B cell (primary cell): ENCODE measurements at regions not wholly inside any gene's neighbourhood (a gene's known extent, or its start where the extent isn't known, plus 50 kb on each side); places are given as distances from the start of the nearest gene placed in this dataset.

ENCODE experiments used
- ATAC-seq: fragments of 200-7000 bp; cut with Tn5 transposase; one replicate; pipeline ENCODE4 v1.10.0; 2021; ENCODE audit warnings: low read depth, mild to moderate bottlenecking, moderate number of reproducible peaks, moderate library complexity
- CTCF ChIA-PET: fragments of 350-600 bp; sonication (Branson Sonifier 250); formaldehyde crosslinking; loops from one replicate; lab custom pipeline; 2021; ENCODE audit warnings: antibody characterized with exemption, inconsistent platforms; lab: Charles Lee
- POLR2A ChIA-PET: fragments of 350-600 bp; sonication (Branson Sonifier 250); formaldehyde crosslinking; loops from one replicate; lab custom pipeline; 2021; ENCODE audit warnings: antibody characterized with exemption; lab: Charles Lee
- DNase-seq: peaks from one replicate; pipeline ENCODE4 v3.0.0; 2013
- H2AFZ ChIP-seq: 2 replicates; pipeline ENCODE4 v1.6.1; 2012; ENCODE audit warnings: mild to moderate bottlenecking, low read depth, low read length; ENCODE audit not compliant: insufficient read depth, poor library complexity, severe bottlenecking
- H3K27ac ChIP-seq, 2 donors: 1 replicate in 1 of 2; 2 replicates in 1 of 2; pipeline ENCODE4 v1.5.1; 2012 to 2013; ENCODE audit warnings: low read length in 2 of 2, mild to moderate bottlenecking in 2 of 2, moderate library complexity in 1 of 2
- H3K27me3 ChIP-seq, 4 experiments: fragments of 200-600 bp in 1 of 4; sonication (generic) in 1 of 4; replicated peaks in 1 of 4; 1 replicate in 2 of 4; 2 replicates in 2 of 4; pipeline versions ENCODE4 v1.6.1 to v1.7.0; 2013 to 2016; ENCODE audit warnings: low read length in 3 of 4, mild to moderate bottlenecking in 2 of 4, mixed read lengths in 1 of 4, moderate library complexity in 1 of 4; ENCODE audit not compliant: insufficient read depth in 4 of 4, control insufficient read depth in 3 of 4; ENCODE audit errors: control extremely low read depth in 1 of 4
- H3K36me3 ChIP-seq, 2 experiments: replicated peaks in 1 of 2; 1 replicate in 1 of 2; 2 replicates in 1 of 2; pipeline versions ENCODE4 v1.6.1 to v1.7.1; 2013; ENCODE audit warnings: low read length in 1 of 2; ENCODE audit not compliant: insufficient read depth in 2 of 2, control insufficient read depth in 1 of 2; ENCODE audit errors: control extremely low read depth in 1 of 2, extremely low read depth in 1 of 2
- H3K4me1 ChIP-seq, 2 donors: fragments of 200-600 bp in 1 of 2; sonication (generic) in 1 of 2; 1 replicate in 1 of 2; 2 replicates in 1 of 2; pipeline versions ENCODE4 v1.5.1 to v1.6.1; 2013 to 2017; ENCODE audit warnings: low read length in 2 of 2; ENCODE audit not compliant: control insufficient read depth in 2 of 2, insufficient read depth in 2 of 2
- H3K4me2 ChIP-seq: replicated peaks from 2 replicates; pipeline ENCODE3; 2012; ENCODE audit warnings: mild to moderate bottlenecking, low read depth, low read length; ENCODE audit not compliant: poor library complexity, severe bottlenecking
- H3K4me3 ChIP-seq, 5 experiments: fragments of 200-600 bp in 1 of 5; sonication (generic) in 1 of 5; 1 replicate in 3 of 5; 2 replicates in 2 of 5; pipeline versions ENCODE4 v1.5.1 to v1.7.0; 2011 to 2016; ENCODE audit warnings: low read length in 4 of 5, mild to moderate bottlenecking in 4 of 5, low read depth in 2 of 5, control low read depth in 1 of 5, moderate library complexity in 1 of 5; ENCODE audit not compliant: insufficient read depth in 1 of 5; ENCODE audit errors: control extremely low read depth in 1 of 5, extremely low read depth in 1 of 5
- H3K79me2 ChIP-seq: fragments of 200-600 bp; sonication (generic); one replicate; pipeline ENCODE4 v1.6.0; 2016; ENCODE audit warnings: low read length; ENCODE audit not compliant: control insufficient read depth, insufficient read depth
- H3K9ac ChIP-seq: fragments of 200-600 bp; sonication (generic); 2 replicates; pipeline ENCODE4 v1.6.1; 2017; ENCODE audit warnings: mild to moderate bottlenecking, low read length, moderate library complexity
- H3K9me3 ChIP-seq, 3 donors: one replicate each; pipeline versions ENCODE4 v1.6.1 to v1.7.1; 2013; ENCODE audit warnings: low read length in 2 of 3; ENCODE audit not compliant: control insufficient read depth in 2 of 3, insufficient read depth in 1 of 3; ENCODE audit errors: control extremely low read depth in 1 of 3
- H4K20me1 ChIP-seq: 2 replicates; pipeline ENCODE4 v1.6.0; 2012; ENCODE audit warnings: mild to moderate bottlenecking, low read length; ENCODE audit not compliant: insufficient read depth, control insufficient read depth, poor library complexity, severe bottlenecking
- H3K27ac Mint-ChIP-seq: one replicate; pipeline ENCODE4 v1.8.0; 2021; ENCODE audit warnings: mixed read lengths
- H3K27me3 Mint-ChIP-seq: one replicate; pipeline ENCODE4 v1.8.0; 2021; ENCODE audit warnings: mixed read lengths
- H3K4me1 Mint-ChIP-seq: one replicate; pipeline ENCODE4 v1.8.0; 2021; ENCODE audit warnings: mixed read lengths
- H3K4me3 Mint-ChIP-seq: one replicate; pipeline ENCODE4 v1.8.0; 2021; ENCODE audit warnings: mixed read lengths
- H3K9me3 Mint-ChIP-seq: one replicate; pipeline ENCODE4 v1.8.0; 2022; ENCODE audit warnings: mixed read lengths; ENCODE audit not compliant: insufficient read depth
- CTCF ChIP-seq: fragments of 200-600 bp; IDR thresholded peaks from one replicate; pipeline ENCODE4 v1.8.0; 2022; ENCODE audit warnings: antibody characterized with exemption, mild to moderate bottlenecking
- EZH2 ChIP-seq: IDR thresholded peaks from 2 replicates; pipeline ENCODE4 v1.6.1; 2012; ENCODE audit warnings: borderline replicate concordance, low read depth, mild to moderate bottlenecking, moderate library complexity, low read length; ENCODE audit not compliant: insufficient read depth, poor library complexity, severe bottlenecking
- WGBS: methylation state at CpG from one replicate; pipeline ENCODE4 v1.1.5; 2013; ENCODE audit warnings: missing lambda C conversion rate; ENCODE audit not compliant: insufficient coverage; 5-methylcytosine and 5-hydroxymethylcytosine counted together
- intact Hi-C: fragments of 100-400 bp; cut with micrococcal nuclease; formaldehyde crosslinking; loops from one replicate; pipeline ENCODE4 v1.10.0; 2022

DNA sequence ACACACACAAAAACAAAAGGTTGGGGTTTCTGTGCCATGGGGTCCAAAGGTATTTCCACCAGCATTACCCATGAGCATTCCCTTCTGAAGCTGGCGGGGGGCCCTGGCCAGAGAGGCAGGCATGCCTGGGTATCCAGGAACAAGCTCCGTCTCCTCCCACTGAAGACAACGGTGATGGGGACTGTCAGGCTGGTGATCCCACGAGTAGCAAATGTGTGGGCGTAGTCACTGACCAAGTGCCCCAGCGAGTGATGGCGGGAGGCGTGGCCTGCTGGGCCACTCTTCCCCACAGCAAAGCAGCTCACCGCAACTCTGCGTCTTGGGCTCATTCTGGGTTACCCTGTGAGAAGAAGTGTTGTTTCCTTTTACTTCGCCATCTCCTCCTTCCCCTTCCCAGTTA, 270.6 kb downstream of the CDCA7 start:
- POLR2A ChIA-PET = no interaction called here
- H3K9me3 ChIP-seq = peaks cover 0 to 6% (median 0%) of the 10 kb centered on the region in 3 donors
- H3K4me1 Mint-ChIP-seq = no peaks in the 10 kb centered on the region
- ATAC-seq (no peak), DNase-seq (no peak)
- no peaks in the 10 kb centered on the region for H3K79me2 ChIP-seq
- no peak overlapping the region for H3K4me3 Mint-ChIP-seq
- H4K20me1 ChIP-seq = no peaks in the 10 kb centered on the region
- 93% methylated on average over 7 of the region's 11 CpGs for WGBS
- no peak overlapping the region for H2AFZ ChIP-seq
- H3K36me3 ChIP-seq = no peaks in the 10 kb centered on the region
- TF ChIP-seq CTCF = no peak
- TF ChIP-seq EZH2 = no peak
- no peak overlapping the region for H3K4me2 ChIP-seq
- H3K9me3 Mint-ChIP-seq = peaks cover 3% of the 10 kb centered on the region
- no peak overlapping the region for H3K27ac Mint-ChIP-seq
- H3K4me3 ChIP-seq = no peak overlapping the region
- H3K27me3 ChIP-seq = peaks cover 0 to 8% (median 0%) of the 10 kb centered on the region in 4 experiments
- CTCF ChIA-PET = no interaction called here
- H3K9ac ChIP-seq = no peak overlapping the region
- H3K27ac ChIP-seq = no peak overlapping the region
- H3K4me1 ChIP-seq = no peaks in the 10 kb centered on the region
- intact Hi-C loops = no loop called here
- H3K27me3 Mint-ChIP-seq = peaks cover 51% of the 10 kb centered on the region

DNA sequence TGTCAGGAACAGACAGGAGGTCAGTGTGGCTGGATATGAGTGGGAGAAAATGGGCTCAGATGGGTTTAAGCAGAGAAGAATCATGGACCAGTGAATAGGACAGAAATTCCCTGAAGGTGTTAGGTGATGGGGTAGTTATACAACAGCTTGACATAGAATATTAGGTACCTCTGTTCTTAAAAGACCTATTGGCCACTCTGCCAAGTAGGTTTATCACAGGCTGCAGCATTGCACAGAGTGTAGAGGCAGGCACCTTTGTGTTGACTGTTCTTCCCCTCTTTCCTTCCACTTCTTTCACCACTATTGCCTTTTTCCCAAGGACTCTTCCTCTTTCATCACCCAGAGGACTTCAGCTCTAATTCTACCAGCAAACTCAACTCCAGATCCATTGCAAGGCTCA, 274.4 kb downstream of the CDCA7 start:
- POLR2A ChIA-PET = no interaction called here
- peaks cover 0 to 5% (median 0%) of the 10 kb centered on the region in 4 experiments for H3K27me3 ChIP-seq
- Mint-ChIP-seq H3K9me3 (no peaks in the 10 kb centered on the region), H3K27ac (no peak overlapping the region), H3K27me3 (peaks cover 40% of the 10 kb centered on the region), H3K4me1 (no peaks in the 10 kb centered on the region), H3K4me3 (no peak overlapping the region)
- no peak for TF ChIP-seq EZH2
- no peak for TF ChIP-seq CTCF
- no peaks in the 10 kb centered on the region for H3K36me3 ChIP-seq
- no peaks in the 10 kb centered on the region for H3K79me2 ChIP-seq
- no peak overlapping the region for H3K4me3 ChIP-seq
- H3K9ac ChIP-seq = no peak overlapping the region
- no peaks in the 10 kb centered on the region for H4K20me1 ChIP-seq
- H2AFZ ChIP-seq = no peak overlapping the region
- H3K27ac ChIP-seq = no peak overlapping the region
- intact Hi-C loops = no loop called here
- H3K9me3 ChIP-seq = no peaks in the 10 kb centered on the region
- no peak overlapping the region for H3K4me2 ChIP-seq
- H3K4me1 ChIP-seq = no peaks in the 10 kb centered on the region
- ATAC-seq (no peak), DNase-seq (no peak)
- CTCF ChIA-PET = no interaction called here
